HCT116 (cell line): ENCODE measurements at regions not wholly inside any gene's neighbourhood (a gene's known extent, or its start where the extent isn't known, plus 50 kb on each side); places are given as distances from the start of the nearest gene placed in this dataset.

Source experiments
- ATAC-seq: fragments of 200-7000 bp; cut with Tn5 transposase; 2 replicates; pipeline ENCODE4 v1.9.1; 2020; ENCODE audit warnings: mild to moderate bottlenecking, moderate library complexity
- BruUV-seq: library from RNA; stranded (reverse); fragments of 400-500 nt; replicated peaks from 2 replicates; lab custom pipeline; 2021; lab: Mats Ljungman, UMichigan
- CTCF ChIA-PET: fragments of 300-600 bp; sonication (Branson Sonifier 250); formaldehyde crosslinking; loops from one replicate; lab custom pipeline; 2021; ENCODE audit warnings: antibody characterized with exemption; lab: Charles Lee
- POLR2A ChIA-PET: fragments of 300-600, 350-600 bp; sonication (Branson Sonifier 250); formaldehyde crosslinking; loops from one replicate; lab custom pipeline; 2021; ENCODE audit warnings: antibody characterized with exemption; lab: Charles Lee
- RAD21 ChIA-PET, 2 experiments: fragments of 300-600 bp; sonication (Branson Sonifier 250); formaldehyde crosslinking; loops; one replicate each; lab custom pipeline; 2023; ENCODE audit warnings: low total read pairs in 2 of 2; ENCODE audit not compliant: uncharacterized antibody in 2 of 2, unreplicated experiment in 2 of 2, low non-redundant PET in 1 of 2; lab: Charles Lee
- DNase-seq: peaks from one replicate; pipeline ENCODE4 v3.0.0-alpha.2; 2010; ENCODE audit warnings: low read depth, low spot score
- H2AFZ ChIP-seq: fragments of 200-600 bp; shearing (Covaris generic), sonication (generic); 2 replicates; pipeline ENCODE4 v1.6.1; 2017; ENCODE audit warnings: low read depth, mixed run types, mixed read lengths, antibody characterized with exemption, low read length; ENCODE audit not compliant: poor library complexity, severe bottlenecking
- H3K27ac ChIP-seq: 2 replicates; pipeline ENCODE4 v1.5.1; 2012; ENCODE audit warnings: low read depth, low read length
- H3K27me3 ChIP-seq: fragments of 200-600 bp; sonication (generic); 2 replicates; pipeline ENCODE4 v1.6.1; 2016; ENCODE audit warnings: mixed run types, low read length, mixed read lengths; ENCODE audit not compliant: insufficient read depth
- H3K36me3 ChIP-seq, 2 experiments: fragments of 200-500 bp in 1 of 2; fragments of 200-600 bp in 1 of 2; sonication (Bioruptor generic) in 1 of 2; sonication (generic) in 1 of 2; 2 replicates each; pipeline versions ENCODE4 v1.5.1 to v1.6.1; 2014 to 2016; ENCODE audit warnings: low read length in 2 of 2, inconsistent platforms in 1 of 2, mixed read lengths in 1 of 2, mixed run types in 1 of 2; ENCODE audit not compliant: insufficient read depth in 2 of 2, control insufficient read depth in 1 of 2
- H3K4me1 ChIP-seq, 2 experiments: fragments of 200-600 bp in 1 of 2; sonication (generic) in 1 of 2; 2 replicates each; pipeline versions ENCODE4 v1.5.1 to v1.6.1; 2012 to 2017; ENCODE audit warnings: low read length in 2 of 2, inconsistent platforms in 1 of 2, mild to moderate bottlenecking in 1 of 2, mixed read lengths in 1 of 2, mixed run types in 1 of 2, moderate library complexity in 1 of 2; ENCODE audit not compliant: insufficient read depth in 2 of 2, control insufficient read depth in 1 of 2
- H3K4me2 ChIP-seq: fragments of 200-600 bp; sonication (generic); 2 replicates; pipeline ENCODE4 v1.6.1; 2017; ENCODE audit warnings: mixed run types, low read length, mixed read lengths
- H3K4me3 ChIP-seq, 2 experiments: fragments of 200-600 bp in 1 of 2; sonication (generic) in 1 of 2; replicated peaks in 1 of 2; 2 replicates each; pipeline ENCODE4 v1.5.1; 2011 to 2016; ENCODE audit warnings: low read length in 2 of 2, control low read depth in 1 of 2, low read depth in 1 of 2, mild to moderate bottlenecking in 1 of 2, mixed read lengths in 1 of 2, mixed run types in 1 of 2
- H3K79me2 ChIP-seq: fragments of 200-600 bp; sonication (generic); 2 replicates; pipeline ENCODE4 v1.6.1; 2017; ENCODE audit warnings: mild to moderate bottlenecking, mixed run types, low read length, moderate library complexity, mixed read lengths; ENCODE audit not compliant: insufficient read depth
- H3K9ac ChIP-seq: fragments of 200-600 bp; sonication (generic); 2 replicates; pipeline ENCODE4 v1.6.1; 2016; ENCODE audit warnings: low read length, mixed read lengths
- H3K9me2 ChIP-seq: fragments of 200-600 bp; sonication (generic), shearing (Covaris generic); 2 replicates; pipeline ENCODE4 v1.6.1; 2017; ENCODE audit warnings: mixed run types, mild to moderate bottlenecking, moderate library complexity; ENCODE audit not compliant: insufficient read depth
- H3K9me3 ChIP-seq, 2 experiments: fragments of 200-500 bp in 1 of 2; fragments of 200-600 bp in 1 of 2; sonication (Bioruptor generic) in 1 of 2; sonication (generic) in 1 of 2; 2 replicates each; pipeline ENCODE4 v1.6.1; 2014 to 2017; ENCODE audit warnings: low read length in 2 of 2, mixed read lengths in 2 of 2, inconsistent platforms in 1 of 2, low read depth in 1 of 2, mild to moderate bottlenecking in 1 of 2, mixed run types in 1 of 2, moderate library complexity in 1 of 2; ENCODE audit not compliant: control insufficient read depth in 1 of 2, insufficient read depth in 1 of 2
- H4K20me1 ChIP-seq: fragments of 200-600 bp; sonication (generic), shearing (Covaris generic); 2 replicates; pipeline ENCODE4 v1.6.1; 2017; ENCODE audit warnings: mixed run types, mild to moderate bottlenecking, moderate library complexity; ENCODE audit not compliant: insufficient read depth
- CEBPB ChIP-seq: IDR thresholded peaks from 2 replicates; pipeline ENCODE4 v1.6.1; 2012; ENCODE audit warnings: low read depth
- CTCF ChIP-seq, 3 experiments: fragments of 200-600 bp in 1 of 3; sonication (generic) in 1 of 3; IDR thresholded peaks in 2 of 3; conservative IDR thresholded peaks in 1 of 3; 2 replicates each; pipeline ENCODE4 v1.5.1; 2012 to 2017; ENCODE audit warnings: low read depth in 2 of 3, low read length in 2 of 3, antibody characterized with exemption in 1 of 3, borderline replicate concordance in 1 of 3, control low read depth in 1 of 3, mild to moderate bottlenecking in 1 of 3, mixed read lengths in 1 of 3, mixed run types in 1 of 3, moderate library complexity in 1 of 3; ENCODE audit not compliant: insufficient read depth in 1 of 3
- ELF1 ChIP-seq: IDR thresholded peaks from 2 replicates; pipeline ENCODE4 v1.6.1; 2012; ENCODE audit warnings: low read depth, borderline replicate concordance
- EZH2 ChIP-seq: fragments of 200-600 bp; sonication (generic); IDR thresholded peaks from 2 replicates; pipeline ENCODE4 v1.6.1; 2017; ENCODE audit warnings: antibody characterized with exemption, mixed run types
- EZH2phosphoT487 ChIP-seq: fragments of 200-600 bp; IDR thresholded peaks from 2 replicates; pipeline ENCODE4 v1.6.1; 2018; ENCODE audit warnings: antibody characterized with exemption, borderline replicate concordance
- FOSL1 ChIP-seq: IDR thresholded peaks from 2 replicates; pipeline ENCODE4 v1.6.1; 2012; ENCODE audit warnings: low read depth
- JUND ChIP-seq: IDR thresholded peaks from 2 replicates; pipeline ENCODE4 v1.6.1; 2012
- POLR2A ChIP-seq: IDR thresholded peaks from 2 replicates; pipeline ENCODE4 v1.7.0; 2011; ENCODE audit warnings: borderline replicate concordance; ENCODE audit not compliant: insufficient read depth, insufficient read length; ENCODE audit errors: extremely low read depth
- RAD21 ChIP-seq: IDR thresholded peaks from 2 replicates; pipeline ENCODE4 v1.6.1; 2012; ENCODE audit warnings: low read depth, mild to moderate bottlenecking
- SIN3A ChIP-seq: IDR thresholded peaks from 2 replicates; pipeline ENCODE4 v1.6.1; 2012; ENCODE audit warnings: low read depth
- SP1 ChIP-seq: IDR thresholded peaks from 2 replicates; pipeline ENCODE4 v1.6.1; 2012; ENCODE audit warnings: low read depth
- SRF ChIP-seq: IDR thresholded peaks from 2 replicates; pipeline ENCODE4 v1.6.1; 2012; ENCODE audit warnings: low read depth
- YY1 ChIP-seq: IDR thresholded peaks from 2 replicates; pipeline ENCODE4 v1.6.1; 2011; ENCODE audit warnings: low read length, low read depth, moderate library complexity, mild to moderate bottlenecking; ENCODE audit not compliant: insufficient replicate concordance; ENCODE audit errors: extremely low read depth
- ZBTB33 ChIP-seq: IDR thresholded peaks from 2 replicates; pipeline ENCODE4 v1.6.1; 2011; ENCODE audit warnings: mild to moderate bottlenecking, low read length, moderate library complexity; ENCODE audit not compliant: insufficient replicate concordance; ENCODE audit errors: extremely low read depth
- ZFX ChIP-seq: fragments of 450-650 bp; IDR thresholded peaks from 2 replicates; pipeline ENCODE4 v1.6.1; 2017
- ZNF274 ChIP-seq: fragments of 200-500 bp; sonication (Bioruptor generic); IDR thresholded peaks from 2 replicates; pipeline ENCODE4 v1.6.1; 2014; ENCODE audit warnings: mild to moderate bottlenecking, low read depth, low read length, inconsistent platforms
- intact Hi-C: fragments of 100-400 bp; cut with micrococcal nuclease; formaldehyde crosslinking; loops from 2 replicates; pipeline ENCODE4 v1.10.0; 2022
- TF ChIP-seq, protein P1 (sequence below): IDR thresholded peaks from 2 replicates; pipeline ENCODE4 v1.6.1; 2012
- TF ChIP-seq, protein P2 (sequence below): IDR thresholded peaks from 2 replicates; pipeline ENCODE4 v1.6.1; 2012; ENCODE audit warnings: low read depth

GRCh38 chr13:74743992-74744391 is 609.8 kb upstream of the KLF12 start:
- Histone ChIP-seq H3K79me2 (no peaks in the 10 kb centered on the region), H3K27ac (no peak overlapping the region), H3K36me3 (no peaks in the 10 kb centered on the region), H3K27me3 (no peaks in the 10 kb centered on the region), H2AFZ (no peak overlapping the region), H3K4me3 (no peak overlapping the region), H3K9me3 (no peaks in the 10 kb centered on the region), H3K4me1 (no peaks in the 10 kb centered on the region), H3K9me2 (no peaks in the 10 kb centered on the region), H4K20me1 (no peaks in the 10 kb centered on the region), H3K4me2 (no peak overlapping the region), H3K9ac (no peak overlapping the region)
- ChIA-PET RAD21 (no interaction called here), POLR2A (no interaction called here), CTCF (no interaction called here)
- TF ChIP-seq CEBPB (no peak), SRF (no peak), RAD21 (no peak), CTCF (IDR thresholded peaks at IDR 0.05 in 2 of 3, conservative IDR thresholded peaks at IDR 0.05 in 1 of 3; ENCODE audit: borderline replicate concordance in 1 of 3, insufficient read depth in 1 of 3, low read depth in 2 of 3, low read length in 2 of 3) (no peak), ZBTB33 (no peak), JUND (no peak), YY1 (no peak), POLR2A (no peak), EZH2 (no peak), EZH2phosphoT487 (no peak), ZNF274 (no peak), SP1 (no peak), ELF1 (no peak), ZFX (no peak), SIN3A (no peak), FOSL1 (no peak)
- TF ChIP-seq, protein P1, sequence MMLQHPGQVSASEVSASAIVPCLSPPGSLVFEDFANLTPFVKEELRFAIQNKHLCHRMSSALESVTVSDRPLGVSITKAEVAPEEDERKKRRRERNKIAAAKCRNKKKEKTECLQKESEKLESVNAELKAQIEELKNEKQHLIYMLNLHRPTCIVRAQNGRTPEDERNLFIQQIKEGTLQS = no peak
- TF ChIP-seq, protein P2, sequence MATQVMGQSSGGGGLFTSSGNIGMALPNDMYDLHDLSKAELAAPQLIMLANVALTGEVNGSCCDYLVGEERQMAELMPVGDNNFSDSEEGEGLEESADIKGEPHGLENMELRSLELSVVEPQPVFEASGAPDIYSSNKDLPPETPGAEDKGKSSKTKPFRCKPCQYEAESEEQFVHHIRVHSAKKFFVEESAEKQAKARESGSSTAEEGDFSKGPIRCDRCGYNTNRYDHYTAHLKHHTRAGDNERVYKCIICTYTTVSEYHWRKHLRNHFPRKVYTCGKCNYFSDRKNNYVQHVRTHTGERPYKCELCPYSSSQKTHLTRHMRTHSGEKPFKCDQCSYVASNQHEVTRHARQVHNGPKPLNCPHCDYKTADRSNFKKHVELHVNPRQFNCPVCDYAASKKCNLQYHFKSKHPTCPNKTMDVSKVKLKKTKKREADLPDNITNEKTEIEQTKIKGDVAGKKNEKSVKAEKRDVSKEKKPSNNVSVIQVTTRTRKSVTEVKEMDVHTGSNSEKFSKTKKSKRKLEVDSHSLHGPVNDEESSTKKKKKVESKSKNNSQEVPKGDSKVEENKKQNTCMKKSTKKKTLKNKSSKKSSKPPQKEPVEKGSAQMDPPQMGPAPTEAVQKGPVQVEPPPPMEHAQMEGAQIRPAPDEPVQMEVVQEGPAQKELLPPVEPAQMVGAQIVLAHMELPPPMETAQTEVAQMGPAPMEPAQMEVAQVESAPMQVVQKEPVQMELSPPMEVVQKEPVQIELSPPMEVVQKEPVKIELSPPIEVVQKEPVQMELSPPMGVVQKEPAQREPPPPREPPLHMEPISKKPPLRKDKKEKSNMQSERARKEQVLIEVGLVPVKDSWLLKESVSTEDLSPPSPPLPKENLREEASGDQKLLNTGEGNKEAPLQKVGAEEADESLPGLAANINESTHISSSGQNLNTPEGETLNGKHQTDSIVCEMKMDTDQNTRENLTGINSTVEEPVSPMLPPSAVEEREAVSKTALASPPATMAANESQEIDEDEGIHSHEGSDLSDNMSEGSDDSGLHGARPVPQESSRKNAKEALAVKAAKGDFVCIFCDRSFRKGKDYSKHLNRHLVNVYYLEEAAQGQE = no peak
- no peak for ATAC-seq
- intact Hi-C loops = no loop called here
- DNase-seq = no peak
- BruUV-seq = no TSS peak
